Activated CD4-positive, alpha-beta T cell treated with anti-CD3 and anti-CD28 coated beads, Interleukin-2, amount 10 ng/mL, durations not matched to agents 7 days and 5 days (primary cell): ENCODE measurements at regions not wholly inside any gene's neighbourhood (a gene's known extent, or its start where the extent isn't known, plus 50 kb on each side); places are given as distances from the start of the nearest gene placed in this dataset.
"Not testable (repeated sequence)": the region's sequence is repeated elsewhere in the genome, so short reads cannot be mapped to it uniquely, and the experiment has no call there.

Experiments used
- CTCF ChIA-PET: fragments of 350-600 bp; sonication (Branson Sonifier 250); formaldehyde crosslinking; loops from one replicate; lab custom pipeline; 2021; ENCODE audit warnings: antibody characterized with exemption; lab: Charles Lee
- POLR2A ChIA-PET: fragments of 350-600 bp; sonication (Branson Sonifier 250); formaldehyde crosslinking; loops from one replicate; lab custom pipeline; 2021; ENCODE audit warnings: antibody characterized with exemption; lab: Charles Lee
- DNase-seq: peaks from one replicate; pipeline ENCODE4 v3.0.0-alpha.2; 2020
- H3K27ac Mint-ChIP-seq: one replicate; pipeline ENCODE4 v1.8.0; 2021; ENCODE audit warnings: mild to moderate bottlenecking, moderate library complexity, mixed read lengths
- H3K27me3 Mint-ChIP-seq: one replicate; pipeline ENCODE4 v1.8.0; 2021; ENCODE audit warnings: mixed read lengths
- H3K36me3 Mint-ChIP-seq: one replicate; pipeline ENCODE4 v1.8.0; 2021; ENCODE audit warnings: low read depth, mixed read lengths
- H3K4me1 Mint-ChIP-seq: one replicate; pipeline ENCODE4 v1.8.0; 2021; ENCODE audit warnings: mixed read lengths
- H3K4me3 Mint-ChIP-seq: one replicate; pipeline ENCODE4 v1.8.0; 2021; ENCODE audit warnings: mild to moderate bottlenecking, moderate library complexity, mixed read lengths
- H3K9me3 Mint-ChIP-seq: one replicate; pipeline ENCODE4 v1.8.0; 2021; ENCODE audit warnings: mixed read lengths

DNA sequence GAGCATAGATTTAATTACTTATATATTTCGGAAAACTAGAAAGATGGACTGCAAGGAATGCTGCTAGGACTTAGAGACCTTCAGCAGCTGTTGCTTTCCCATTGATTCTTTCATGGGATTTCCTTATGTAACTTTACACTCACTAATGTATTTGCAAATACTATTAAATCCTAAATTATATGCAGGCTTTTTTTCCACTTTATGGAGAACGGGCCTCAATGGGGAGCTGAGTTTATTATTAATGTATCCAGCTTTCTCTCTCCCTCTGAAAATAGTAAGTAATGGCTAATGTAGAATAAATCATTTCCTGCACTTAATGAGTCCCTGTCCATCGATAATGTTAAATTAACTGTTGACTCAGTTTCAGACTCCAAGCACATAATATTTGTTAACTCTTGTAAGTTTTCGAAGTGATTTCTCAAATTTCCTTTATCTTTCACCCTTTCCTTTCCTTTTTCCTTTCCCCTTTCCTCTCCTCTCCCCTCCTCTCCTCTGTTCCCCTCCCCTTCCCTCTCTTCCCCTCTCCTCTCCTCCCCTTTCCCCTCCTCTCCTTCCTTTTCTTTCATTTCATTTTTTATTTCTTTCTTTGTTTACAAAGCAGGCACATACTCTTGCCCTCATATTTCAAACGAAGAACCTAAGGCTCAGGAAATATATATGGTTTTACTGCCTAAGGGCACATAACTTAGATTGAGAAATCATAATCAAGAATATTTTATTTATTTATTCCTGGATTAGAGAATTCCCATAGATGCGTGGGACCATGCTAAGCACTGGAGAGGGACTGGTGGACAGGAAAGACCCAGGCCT is 503.6 kb downstream of the MMUT start:
- Mint-ChIP-seq H3K36me3 (no peaks in the 10 kb centered on the region), H3K4me1 (no peaks in the 10 kb centered on the region), H3K27ac (no peak overlapping the region), H3K27me3 (no peaks in the 10 kb centered on the region), H3K9me3 (peaks cover 4% of the 10 kb centered on the region), H3K4me3 (no peak overlapping the region)
- no peak for DNase-seq
- CTCF ChIA-PET, result no interaction called here
- POLR2A ChIA-PET, result no interaction called here

DNA sequence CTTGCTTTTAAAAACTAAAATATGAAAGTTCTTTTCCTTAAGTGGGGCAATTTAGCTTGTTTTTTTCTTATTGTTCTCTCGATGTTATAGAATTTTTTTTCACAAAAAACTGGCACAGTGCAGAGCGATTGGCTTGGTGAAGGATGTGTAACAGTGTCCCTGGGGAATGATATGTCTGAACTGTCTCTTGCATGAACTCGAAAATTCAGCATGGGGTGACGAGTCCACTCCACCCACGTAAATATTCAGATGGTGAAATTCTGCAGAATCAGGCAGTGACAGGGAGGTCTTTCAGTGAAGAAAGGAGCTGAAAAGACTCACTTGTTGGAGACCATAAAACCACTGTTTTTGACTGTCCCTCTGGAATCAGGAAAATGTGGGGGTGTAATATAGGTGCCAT is 505.3 kb downstream of the MMUT start:
- Mint-ChIP-seq H3K27ac (no peak overlapping the region), H3K9me3 (peaks cover 9% of the 10 kb centered on the region), H3K4me1 (no peaks in the 10 kb centered on the region), H3K4me3 (no peak overlapping the region), H3K27me3 (no peaks in the 10 kb centered on the region), H3K36me3 (no peaks in the 10 kb centered on the region)
- POLR2A ChIA-PET, result no interaction called here
- DNase-seq, result no peak
- CTCF ChIA-PET, result no interaction called here

DNA sequence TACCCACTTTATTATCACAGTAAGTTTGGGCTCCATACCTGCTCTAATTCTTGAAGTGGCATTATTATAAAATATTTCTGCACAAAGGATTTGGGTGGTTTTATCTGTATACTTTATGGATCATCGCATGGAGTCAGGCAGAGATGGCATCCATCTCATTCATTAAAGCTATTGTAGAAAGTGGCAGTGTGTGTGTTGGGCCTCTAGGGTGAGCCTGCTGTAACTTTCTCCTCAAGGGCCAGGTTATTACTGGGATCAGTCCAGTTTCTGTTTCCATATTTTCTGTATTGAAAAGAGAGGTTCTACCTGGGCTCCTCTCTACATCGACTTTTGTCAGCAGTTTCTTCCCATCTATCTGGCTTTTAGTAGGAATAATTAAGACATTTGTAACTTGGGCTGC is 511.1 kb downstream of the MMUT start:
- Mint-ChIP-seq H3K4me1 (no peaks in the 10 kb centered on the region), H3K27ac (no peak overlapping the region), H3K36me3 (no peaks in the 10 kb centered on the region), H3K27me3 (no peaks in the 10 kb centered on the region), H3K4me3 (no peak overlapping the region), H3K9me3 (peaks cover 12% of the 10 kb centered on the region)
- ChIA-PET CTCF (no interaction called here), POLR2A (no interaction called here)
- no peak for DNase-seq

DNA sequence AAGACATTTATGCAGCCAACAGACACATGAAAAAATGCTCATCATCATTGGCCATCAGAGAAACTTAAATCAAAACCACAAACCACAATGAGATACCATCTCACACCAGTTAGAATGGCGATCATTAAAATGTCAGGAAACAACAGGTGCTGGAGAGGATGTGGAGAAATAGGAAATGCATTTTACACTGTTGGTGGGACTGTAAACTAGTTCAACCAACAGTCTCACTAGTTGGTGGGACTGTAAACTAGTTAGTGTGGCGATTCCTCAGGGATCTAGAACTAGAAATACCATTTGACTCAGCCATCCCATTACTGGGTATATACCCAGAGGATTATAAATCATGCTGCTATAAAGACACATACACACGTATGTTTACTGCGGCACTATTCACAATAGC is 518.8 kb downstream of the MMUT start:
- H3K27me3 Mint-ChIP-seq, H3K4me3 Mint-ChIP-seq, CTCF ChIA-PET, DNase-seq, H3K36me3 Mint-ChIP-seq, POLR2A ChIA-PET, H3K27ac Mint-ChIP-seq, H3K9me3 Mint-ChIP-seq, H3K4me1 Mint-ChIP-seq: not testable (repeated sequence)

DNA sequence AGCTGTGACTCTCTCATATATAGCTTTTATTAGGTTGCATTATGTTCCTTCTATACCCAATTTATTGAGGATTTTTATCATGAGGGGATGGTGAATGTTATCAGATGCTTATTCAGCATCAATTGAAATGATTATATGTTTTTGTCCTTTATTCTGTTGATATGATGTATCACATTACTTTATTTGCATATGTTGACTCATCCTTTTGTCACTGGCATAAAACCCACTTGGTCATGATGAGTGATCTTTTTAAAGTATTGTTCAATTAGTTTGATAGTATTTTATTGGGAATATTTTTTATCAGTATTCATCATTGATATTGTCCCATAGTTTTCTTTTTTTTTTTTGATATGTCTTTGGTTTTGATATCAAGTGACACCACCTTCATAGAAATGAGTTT is 529.9 kb downstream of the MMUT start:
- POLR2A ChIA-PET, result no interaction called here
- DNase-seq, result no peak
- peaks cover 9% of the 10 kb centered on the region for H3K9me3 Mint-ChIP-seq
- no peaks in the 10 kb centered on the region for H3K27me3 Mint-ChIP-seq
- H3K27ac Mint-ChIP-seq, result no peak overlapping the region
- CTCF ChIA-PET, result interaction anchor here (0.6 kb wide), 1 partner anchor 634 kb away, joined by 3 read pairs; no protein-coding TSS in a partner anchor
- no peaks in the 10 kb centered on the region for H3K36me3 Mint-ChIP-seq
- no peak overlapping the region for H3K4me3 Mint-ChIP-seq
- no peaks in the 10 kb centered on the region for H3K4me1 Mint-ChIP-seq

DNA sequence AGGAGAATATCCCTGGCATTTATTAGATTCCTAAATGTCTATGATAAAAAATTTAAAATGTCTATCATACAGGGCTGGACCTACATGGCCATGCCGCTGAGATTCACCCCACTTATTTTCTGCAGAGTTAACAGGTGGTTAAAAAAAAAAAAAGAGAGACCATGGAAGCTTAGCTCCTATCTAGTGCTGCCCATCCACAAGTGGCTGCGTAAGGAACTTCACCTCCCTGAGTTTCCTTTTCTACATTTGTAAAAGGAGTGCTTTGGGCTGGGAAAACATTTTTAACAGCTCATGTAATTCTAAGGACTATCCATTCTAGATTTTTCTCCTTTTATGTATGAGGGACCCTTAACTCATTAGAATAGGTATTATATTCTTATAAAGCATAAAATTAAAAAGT is 534.1 kb downstream of the MMUT start:
- H3K4me1 Mint-ChIP-seq, result no peaks in the 10 kb centered on the region
- no peak overlapping the region for H3K27ac Mint-ChIP-seq
- ChIA-PET CTCF (no interaction called here), POLR2A (no interaction called here)
- H3K4me3 Mint-ChIP-seq, result no peak overlapping the region
- H3K9me3 Mint-ChIP-seq, result no peaks in the 10 kb centered on the region
- H3K27me3 Mint-ChIP-seq, result no peaks in the 10 kb centered on the region
- H3K36me3 Mint-ChIP-seq, result no peaks in the 10 kb centered on the region
- DNase-seq, result no peak

DNA sequence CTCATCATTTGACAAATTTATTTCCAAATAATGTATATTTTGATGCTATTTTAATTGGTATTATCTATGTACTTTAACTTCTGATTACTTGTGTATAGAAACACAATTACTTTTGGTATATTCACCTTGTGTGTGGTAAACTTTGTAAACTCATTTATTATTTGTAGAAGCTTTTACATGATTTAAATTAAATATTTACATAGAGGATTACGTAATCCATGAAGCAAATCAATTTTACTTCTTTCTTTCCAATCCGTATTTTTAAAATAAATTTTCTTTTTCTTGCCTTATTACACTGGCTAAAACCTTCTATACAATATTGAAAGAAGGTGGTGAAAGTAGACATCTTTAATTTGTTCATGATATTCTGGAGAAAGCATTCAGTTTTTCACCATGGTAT is 540.2 kb downstream of the MMUT start:
- DNase-seq, result no peak
- no peaks in the 10 kb centered on the region for H3K27me3 Mint-ChIP-seq
- no peaks in the 10 kb centered on the region for H3K4me1 Mint-ChIP-seq
- no peaks in the 10 kb centered on the region for H3K9me3 Mint-ChIP-seq
- H3K36me3 Mint-ChIP-seq, result no peaks in the 10 kb centered on the region
- ChIA-PET CTCF (no interaction called here), POLR2A (no interaction called here)
- H3K4me3 Mint-ChIP-seq, result no peak overlapping the region
- no peak overlapping the region for H3K27ac Mint-ChIP-seq

DNA sequence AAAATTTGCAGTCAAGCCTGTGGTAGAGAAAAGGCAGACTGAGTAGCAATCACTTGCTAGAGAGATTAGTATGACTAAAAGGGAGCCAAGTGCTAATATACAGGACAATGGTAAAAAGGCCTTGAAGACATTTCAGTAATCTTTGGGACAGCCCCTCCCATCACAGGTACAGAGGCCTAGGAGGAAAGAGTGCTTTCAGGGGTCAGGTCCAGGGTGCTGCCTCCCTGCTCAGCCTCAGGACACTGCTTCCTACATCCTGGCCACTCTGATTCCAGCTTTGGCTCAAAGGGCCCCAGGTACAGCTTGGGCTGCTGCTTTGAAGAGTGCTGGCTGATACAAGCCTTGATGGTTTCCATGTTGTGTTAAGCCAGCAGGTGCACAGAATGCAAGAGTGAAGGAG is 543.5 kb downstream of the MMUT start:
- H3K4me3 Mint-ChIP-seq, result no peak overlapping the region
- no peaks in the 10 kb centered on the region for H3K27me3 Mint-ChIP-seq
- H3K27ac Mint-ChIP-seq, result no peak overlapping the region
- H3K9me3 Mint-ChIP-seq, result peaks cover 3% of the 10 kb centered on the region
- POLR2A ChIA-PET, result no interaction called here
- no peaks in the 10 kb centered on the region for H3K36me3 Mint-ChIP-seq
- DNase-seq, result no peak
- CTCF ChIA-PET, result no interaction called here
- H3K4me1 Mint-ChIP-seq, result no peaks in the 10 kb centered on the region

DNA sequence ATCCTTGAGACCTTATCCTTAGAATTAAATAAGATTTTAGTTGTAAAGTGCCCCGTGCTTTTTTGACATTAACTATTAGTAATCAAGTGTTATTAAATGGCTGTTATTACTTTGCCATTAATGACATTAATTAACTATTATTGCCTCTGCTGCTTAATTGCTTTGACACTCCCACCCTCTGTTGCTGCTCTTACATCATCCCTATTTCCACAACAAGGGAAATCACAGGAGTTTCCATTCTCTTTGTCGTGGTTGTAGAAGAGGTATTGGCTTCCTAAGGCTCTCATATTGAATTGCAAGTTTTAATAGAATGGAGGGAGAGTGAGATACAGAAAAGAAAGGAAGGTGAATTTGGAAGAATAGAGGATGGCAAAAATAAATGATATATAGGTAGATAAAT is 545.8 kb downstream of the MMUT start:
- no peaks in the 10 kb centered on the region for H3K27me3 Mint-ChIP-seq
- H3K27ac Mint-ChIP-seq, result no peak overlapping the region
- H3K4me1 Mint-ChIP-seq, result no peaks in the 10 kb centered on the region
- CTCF ChIA-PET, result no interaction called here
- H3K4me3 Mint-ChIP-seq, result no peak overlapping the region
- H3K9me3 Mint-ChIP-seq, result peaks cover 3% of the 10 kb centered on the region
- POLR2A ChIA-PET, result no interaction called here
- H3K36me3 Mint-ChIP-seq, result no peaks in the 10 kb centered on the region
- no peak for DNase-seq

DNA sequence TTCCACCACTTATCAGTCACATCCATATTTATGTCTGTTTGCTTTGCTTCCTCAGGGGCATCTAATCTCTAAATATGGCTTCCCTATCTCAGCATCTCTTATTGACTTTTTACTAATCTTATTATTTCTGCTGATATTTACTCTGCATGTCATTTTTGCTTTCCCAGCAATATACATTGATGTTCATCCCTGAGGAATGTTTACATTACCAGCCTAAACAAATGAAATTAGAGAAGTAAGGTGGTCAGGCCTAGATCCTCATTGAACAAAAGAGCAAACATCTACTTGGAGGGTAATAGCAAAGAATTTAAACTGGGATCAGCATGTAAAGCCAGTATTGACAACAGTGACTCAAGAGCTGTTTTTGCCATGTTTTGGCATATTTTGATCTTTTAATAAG is 546.4 kb downstream of the MMUT start:
- Mint-ChIP-seq H3K9me3 (peaks cover 3% of the 10 kb centered on the region), H3K4me3 (no peak overlapping the region), H3K4me1 (no peaks in the 10 kb centered on the region), H3K36me3 (no peaks in the 10 kb centered on the region), H3K27me3 (no peaks in the 10 kb centered on the region), H3K27ac (no peak overlapping the region)
- DNase-seq, result no peak
- POLR2A ChIA-PET, result no interaction called here
- CTCF ChIA-PET, result no interaction called here

DNA sequence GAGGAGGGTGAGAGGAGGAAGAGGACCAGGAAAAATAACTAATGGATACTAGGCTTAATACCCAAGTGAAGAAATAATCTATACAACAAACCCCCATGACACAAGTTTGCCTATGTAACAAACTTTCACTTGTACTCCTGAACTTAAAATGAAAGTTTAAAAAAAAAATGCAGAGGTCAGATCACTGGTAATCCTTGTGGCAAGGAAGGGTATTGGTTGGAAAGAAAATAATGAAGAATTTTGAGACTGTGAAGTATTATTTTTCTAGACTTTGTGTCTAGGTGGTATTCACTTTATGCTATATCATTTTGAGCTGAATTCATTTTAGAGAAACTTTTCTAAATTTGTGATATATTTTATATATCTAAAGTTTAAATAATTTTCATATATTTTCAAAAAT is 547.5 kb downstream of the MMUT start:
- CTCF ChIA-PET, result interaction anchor here (0.7 kb wide), 1 partner anchor 88 kb away, joined by 3 read pairs; no protein-coding TSS in a partner anchor
- no peaks in the 10 kb centered on the region for H3K36me3 Mint-ChIP-seq
- no peak overlapping the region for H3K27ac Mint-ChIP-seq

DNA sequence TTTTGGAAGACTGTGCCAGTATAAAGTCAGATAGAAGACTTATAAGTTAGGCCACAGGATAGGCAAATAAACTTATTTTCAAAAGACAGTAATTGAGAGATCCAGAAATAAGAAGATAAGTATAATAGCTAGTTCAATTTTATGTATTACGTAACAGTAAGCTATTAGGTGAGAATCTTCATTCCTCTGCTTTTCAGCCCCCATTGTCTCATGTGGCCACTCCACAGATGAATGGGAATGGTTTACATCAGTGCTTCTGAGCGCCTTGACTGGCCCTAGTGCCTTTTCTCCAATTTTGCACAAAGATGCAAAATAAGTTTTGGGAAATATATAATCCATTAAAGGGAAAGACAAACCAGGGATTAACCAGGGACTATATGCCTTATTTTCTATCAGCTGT is 550.5 kb downstream of the MMUT start:
- ChIA-PET POLR2A (no interaction called here), CTCF (no interaction called here)
- H3K36me3 Mint-ChIP-seq, result no peaks in the 10 kb centered on the region

More for the DNA sequence above, 547.5 kb downstream of the MMUT start:
- no peaks in the 10 kb centered on the region for H3K27me3 Mint-ChIP-seq
- DNase-seq, result no peak
- POLR2A ChIA-PET, result no interaction called here
- no peak overlapping the region for H3K4me3 Mint-ChIP-seq
- no peaks in the 10 kb centered on the region for H3K4me1 Mint-ChIP-seq
- H3K9me3 Mint-ChIP-seq, result peaks cover 3% of the 10 kb centered on the region

DNA sequence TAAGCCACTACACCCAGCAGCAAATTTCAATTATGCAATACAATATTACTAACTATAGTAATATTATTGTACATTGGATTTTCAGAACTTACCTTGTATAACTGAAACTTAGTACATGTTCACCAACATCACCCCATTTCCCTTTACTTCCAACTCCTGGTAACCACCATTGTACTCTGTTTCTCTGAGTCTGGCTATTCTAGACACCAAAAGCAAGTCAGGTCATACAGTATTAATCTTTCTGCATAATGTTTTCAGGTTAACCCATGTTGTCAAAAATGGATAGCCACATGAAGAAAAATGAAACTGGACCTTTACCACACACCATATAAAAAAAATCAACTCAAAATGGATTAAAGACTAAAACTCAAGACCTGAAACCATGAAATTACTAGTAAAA is 558.2 kb downstream of the MMUT start:
- DNase-seq, result no peak
- Mint-ChIP-seq H3K27me3 (no peaks in the 10 kb centered on the region), H3K9me3 (peaks cover 5% of the 10 kb centered on the region), H3K36me3 (no peaks in the 10 kb centered on the region), H3K27ac (no peak overlapping the region), H3K4me3 (no peak overlapping the region), H3K4me1 (no peaks in the 10 kb centered on the region)
- CTCF ChIA-PET, result no interaction called here
- POLR2A ChIA-PET, result no interaction called here

More for the DNA sequence above, 550.5 kb downstream of the MMUT start:
- peaks cover 3% of the 10 kb centered on the region for H3K9me3 Mint-ChIP-seq
- H3K27ac Mint-ChIP-seq, result no peak overlapping the region
- no peaks in the 10 kb centered on the region for H3K4me1 Mint-ChIP-seq
- H3K4me3 Mint-ChIP-seq, result no peak overlapping the region
- DNase-seq, result no peak
- no peaks in the 10 kb centered on the region for H3K27me3 Mint-ChIP-seq

DNA sequence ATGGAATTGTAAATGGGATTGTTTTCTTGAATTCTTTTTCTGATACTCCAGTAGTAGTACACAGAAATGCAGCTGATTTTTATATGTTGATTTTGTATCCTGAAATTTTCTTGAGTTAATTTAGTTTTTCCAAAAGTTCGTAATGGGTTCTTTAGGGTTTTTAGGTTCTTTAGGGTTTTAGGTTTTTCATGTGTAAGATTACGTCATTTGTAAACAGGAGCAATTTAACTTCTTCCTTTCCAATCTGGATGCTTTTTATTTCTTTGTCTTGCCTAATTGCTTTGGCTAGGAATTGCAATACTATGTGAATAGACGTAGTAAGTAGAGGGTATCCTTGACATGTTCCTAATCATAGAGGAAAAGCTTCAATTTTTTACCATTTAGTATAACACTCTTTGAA is 568.6 kb downstream of the MMUT start:
- Mint-ChIP-seq H3K9me3 (no peaks in the 10 kb centered on the region), H3K4me3 (no peak overlapping the region), H3K4me1 (no peaks in the 10 kb centered on the region), H3K27ac (no peak overlapping the region), H3K27me3 (no peaks in the 10 kb centered on the region), H3K36me3 (no peaks in the 10 kb centered on the region)
- DNase-seq, result no peak
- CTCF ChIA-PET, result no interaction called here
- POLR2A ChIA-PET, result no interaction called here
